ENCODE measurements at regions not wholly inside any gene's neighbourhood (a gene's known extent, or its start where the extent isn't known, plus 50 kb on each side); places are given as distances from the start of the nearest gene placed in this dataset.
A peak's percentile ranks its signal among the peaks of the same experiment; 100 is the strongest.

DNA sequence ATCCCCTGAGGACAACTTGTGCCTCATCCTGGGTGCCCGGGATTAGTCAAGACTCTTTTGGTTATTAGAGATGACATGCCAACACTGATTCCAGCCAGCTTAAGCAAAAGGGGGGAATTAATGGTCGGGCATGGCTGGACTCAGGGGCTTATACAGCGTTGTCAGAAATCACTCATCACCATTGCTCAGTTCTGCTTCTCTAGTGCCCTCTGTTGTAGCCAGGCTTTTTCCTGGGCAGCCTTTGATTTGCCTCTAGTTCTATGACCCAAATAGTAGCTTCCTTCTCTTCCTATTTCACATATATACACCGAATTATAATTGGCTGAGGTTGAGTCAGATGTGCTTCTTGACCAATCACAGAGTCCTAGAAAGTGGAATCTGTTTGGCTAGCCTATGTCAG, 192.0 kb upstream of the HABP2 start:
- Mint-ChIP-seq H3K4me3 (ENCODE audit: unreplicated experiment) (no peak overlapping the region), H3K36me3 (ENCODE audit: insufficient read depth, unreplicated experiment) (no peaks in the 10 kb centered on the region), H3K27ac (ENCODE audit: low read depth, unreplicated experiment) (peak overlapping the region; percentile 49), H3K9me3 (ENCODE audit: unreplicated experiment) (no peaks in the 10 kb centered on the region), H3K27me3 (ENCODE audit: insufficient read depth, unreplicated experiment) (peaks cover 38% of the 10 kb centered on the region), H3K4me1 (ENCODE audit: insufficient read depth, unreplicated experiment) (peaks cover 23% of the 10 kb centered on the region)
- CTCF ChIA-PET = interaction anchor here (0.6 to 2.4 kb wide), 3 partner anchors 24 to 813 kb away, joined by 3 to 9 read pairs (median 3); no protein-coding TSS in a partner anchor
- BruUV-seq (replicated peaks) = no TSS peak
- intact Hi-C loops (cut with micrococcal nuclease) = no loop called here
- TF ChIP-seq, protein P1, sequence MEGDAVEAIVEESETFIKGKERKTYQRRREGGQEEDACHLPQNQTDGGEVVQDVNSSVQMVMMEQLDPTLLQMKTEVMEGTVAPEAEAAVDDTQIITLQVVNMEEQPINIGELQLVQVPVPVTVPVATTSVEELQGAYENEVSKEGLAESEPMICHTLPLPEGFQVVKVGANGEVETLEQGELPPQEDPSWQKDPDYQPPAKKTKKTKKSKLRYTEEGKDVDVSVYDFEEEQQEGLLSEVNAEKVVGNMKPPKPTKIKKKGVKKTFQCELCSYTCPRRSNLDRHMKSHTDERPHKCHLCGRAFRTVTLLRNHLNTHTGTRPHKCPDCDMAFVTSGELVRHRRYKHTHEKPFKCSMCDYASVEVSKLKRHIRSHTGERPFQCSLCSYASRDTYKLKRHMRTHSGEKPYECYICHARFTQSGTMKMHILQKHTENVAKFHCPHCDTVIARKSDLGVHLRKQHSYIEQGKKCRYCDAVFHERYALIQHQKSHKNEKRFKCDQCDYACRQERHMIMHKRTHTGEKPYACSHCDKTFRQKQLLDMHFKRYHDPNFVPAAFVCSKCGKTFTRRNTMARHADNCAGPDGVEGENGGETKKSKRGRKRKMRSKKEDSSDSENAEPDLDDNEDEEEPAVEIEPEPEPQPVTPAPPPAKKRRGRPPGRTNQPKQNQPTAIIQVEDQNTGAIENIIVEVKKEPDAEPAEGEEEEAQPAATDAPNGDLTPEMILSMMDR (IDR thresholded peaks at IDR 0.05; ENCODE audit: unreplicated experiment) = no peak
- DNase-seq (ENCODE audit: unreplicated experiment) = no peak
- POLR2A ChIA-PET = interaction anchor here (1.2 kb wide), 1 partner anchor 20 kb away, joined by 5 read pairs; no protein-coding TSS in a partner anchor

GRCh38 chr10:113362645-113363091, 190.2 kb upstream of the HABP2 start:
- peak overlapping the region; percentile 72 for H3K27ac Mint-ChIP-seq (ENCODE audit: low read depth, unreplicated experiment)
- TF ChIP-seq, protein P1 (IDR thresholded peaks at IDR 0.05; ENCODE audit: unreplicated experiment) = no peak
- BruUV-seq (replicated peaks) = no TSS peak
- peaks cover 6% of the 10 kb centered on the region for H3K9me3 Mint-ChIP-seq (ENCODE audit: unreplicated experiment)
- intact Hi-C loops (cut with micrococcal nuclease) = no loop called here
- ChIA-PET POLR2A (interaction anchor here (0.5 to 0.7 kb wide), 2 partner anchors 110 to 772 kb away, joined by 3 to 4 read pairs; no protein-coding TSS in a partner anchor), CTCF (interaction anchor here (0.5 to 0.6 kb wide), 4 partner anchors 22 to 798 kb away, joined by 3 to 5 read pairs (median 4); no protein-coding TSS in a partner anchor)
- H3K4me3 Mint-ChIP-seq (ENCODE audit: unreplicated experiment) = peak overlapping the region; percentile 3
- DNase-seq (ENCODE audit: unreplicated experiment) = peak; percentile 37
- H3K27me3 Mint-ChIP-seq (ENCODE audit: insufficient read depth, unreplicated experiment) = peaks cover 33% of the 10 kb centered on the region
- peaks cover 18% of the 10 kb centered on the region for H3K4me1 Mint-ChIP-seq (ENCODE audit: insufficient read depth, unreplicated experiment)
- no peaks in the 10 kb centered on the region for H3K36me3 Mint-ChIP-seq (ENCODE audit: insufficient read depth, unreplicated experiment)

GRCh38 chr10:113364227-113364626, 188.6 kb upstream of the HABP2 start:
- no peak for DNase-seq (ENCODE audit: unreplicated experiment)
- no peak overlapping the region for H3K4me3 Mint-ChIP-seq (ENCODE audit: unreplicated experiment)
- TF ChIP-seq, protein P1 (IDR thresholded peaks at IDR 0.05; ENCODE audit: unreplicated experiment) = no peak
- intact Hi-C loops (cut with micrococcal nuclease) = no loop called here
- ChIA-PET CTCF (interaction anchor here (0.6 to 1.1 kb wide), 5 partner anchors 17 to 148 kb away, joined by 3 to 6 read pairs (median 3); no protein-coding TSS in a partner anchor), POLR2A (interaction anchor here (0.6 kb wide), 2 partner anchors 147 to 198 kb away, joined by 3 to 4 read pairs; no protein-coding TSS in a partner anchor)
- peaks cover 23% of the 10 kb centered on the region for H3K27me3 Mint-ChIP-seq (ENCODE audit: insufficient read depth, unreplicated experiment)
- no TSS peak for BruUV-seq (replicated peaks)
- H3K36me3 Mint-ChIP-seq (ENCODE audit: insufficient read depth, unreplicated experiment) = no peaks in the 10 kb centered on the region
- H3K9me3 Mint-ChIP-seq (ENCODE audit: unreplicated experiment) = peaks cover 6% of the 10 kb centered on the region
- peaks cover 17% of the 10 kb centered on the region for H3K4me1 Mint-ChIP-seq (ENCODE audit: insufficient read depth, unreplicated experiment)
- no peak overlapping the region for H3K27ac Mint-ChIP-seq (ENCODE audit: low read depth, unreplicated experiment)

- no peak overlapping the region for H3K27ac Mint-ChIP-seq (ENCODE audit: low read depth, unreplicated experiment)
- TF ChIP-seq, protein P1 (IDR thresholded peaks at IDR 0.05; ENCODE audit: unreplicated experiment) = no peak
- DNase-seq (ENCODE audit: unreplicated experiment) = no peak
- H3K4me3 Mint-ChIP-seq (ENCODE audit: unreplicated experiment) = no peak overlapping the region
- BruUV-seq (replicated peaks) = no TSS peak
- ChIA-PET POLR2A (interaction anchor here (0.7 kb wide), 1 partner anchor 77 kb away, joined by 3 read pairs; no protein-coding TSS in a partner anchor), CTCF (interaction anchor here (0.6 to 0.7 kb wide), 3 partner anchors 16 to 934 kb away, joined by 3 to 6 read pairs (median 3); no protein-coding TSS in a partner anchor)
- peaks cover 6% of the 10 kb centered on the region for H3K9me3 Mint-ChIP-seq (ENCODE audit: unreplicated experiment)
- intact Hi-C loops (cut with micrococcal nuclease) = no loop called here
- H3K4me1 Mint-ChIP-seq (ENCODE audit: insufficient read depth, unreplicated experiment) = no peaks in the 10 kb centered on the region
- peaks cover 44% of the 10 kb centered on the region for H3K27me3 Mint-ChIP-seq (ENCODE audit: insufficient read depth, unreplicated experiment)
- no peaks in the 10 kb centered on the region for H3K36me3 Mint-ChIP-seq (ENCODE audit: insufficient read depth, unreplicated experiment)
These were observed 184.0 kb upstream of the HABP2 start for GRCh38 chr10:113368666-113369364.
